GM12878 (cell line): ENCODE measurements at regions not wholly inside any gene's neighbourhood (a gene's known extent, or its start where the extent isn't known, plus 50 kb on each side); places are given as distances from the start of the nearest gene placed in this dataset.

Experiments used
- BRCA1 ChIP-seq: IDR thresholded peaks from 2 replicates; pipeline ENCODE4 v1.6.1; 2011; ENCODE audit warnings: low read depth, low read length, improper control_type of control experiment
- CTCF ChIP-seq, 3 experiments: IDR thresholded peaks in 2 of 3; conservative IDR thresholded peaks in 1 of 3; 2 replicates each; pipeline ENCODE4 v1.5.1; 2011; ENCODE audit warnings: low read depth in 3 of 3, low read length in 3 of 3, mild to moderate bottlenecking in 3 of 3, control low read depth in 2 of 3, moderate library complexity in 2 of 3, inconsistent platforms in 1 of 3, mixed read lengths in 1 of 3; ENCODE audit not compliant: control insufficient read depth in 2 of 3, insufficient read depth in 1 of 3; ENCODE audit errors: extremely low read depth in 1 of 3
- KDM1A ChIP-seq: fragments of 200-600 bp; sonication (generic); IDR thresholded peaks from 2 replicates; pipeline ENCODE4 v1.6.1; 2016; ENCODE audit warnings: borderline replicate concordance
- MTA2 ChIP-seq: fragments of 450-650 bp; IDR thresholded peaks from 2 replicates; pipeline ENCODE4 v1.6.1; 2016; ENCODE audit warnings: low read depth, mild to moderate bottlenecking, moderate library complexity
- MTA3 ChIP-seq: IDR thresholded peaks from 2 replicates; pipeline ENCODE4 v1.6.1; 2012; ENCODE audit warnings: low read length, inconsistent platforms, borderline replicate concordance
- NBN ChIP-seq: fragments of 450-650 bp; IDR thresholded peaks from 2 replicates; pipeline ENCODE4 v1.6.1; 2016
- NFIC ChIP-seq: IDR thresholded peaks from 2 replicates; pipeline ENCODE4 v1.6.1; 2012; ENCODE audit warnings: low read depth, mild to moderate bottlenecking, inconsistent platforms, low read length, moderate library complexity
- POLR2A ChIP-seq: IDR thresholded peaks from 2 replicates; pipeline ENCODE4 v1.6.1; 2011; ENCODE audit warnings: low read depth, mild to moderate bottlenecking, low read length
- RBBP5 ChIP-seq: fragments of 200-600 bp; sonication (generic); conservative IDR thresholded peaks from 2 replicates; pipeline ENCODE4 v1.6.1; 2016
- REST ChIP-seq: IDR thresholded peaks from 2 replicates; pipeline ENCODE4 v1.6.1; 2012; ENCODE audit warnings: mild to moderate bottlenecking, low read depth, low read length
- SMC3 ChIP-seq: IDR thresholded peaks from 2 replicates; pipeline ENCODE4 v1.6.1; 2011; ENCODE audit warnings: low read length, improper control_type of control experiment, borderline replicate concordance
- TARDBP ChIP-seq: IDR thresholded peaks from 2 replicates; pipeline ENCODE4 v1.6.1; 2016; ENCODE audit warnings: borderline replicate concordance
- USF1 ChIP-seq: IDR thresholded peaks from 2 replicates; pipeline ENCODE4 v1.6.1; 2011; ENCODE audit warnings: borderline replicate concordance, low read depth, mild to moderate bottlenecking, moderate library complexity, mixed read lengths, low read length; ENCODE audit not compliant: insufficient read depth; ENCODE audit errors: extremely low read length

GRCh38 chr4:32485956-32486355 lies 1765.8 kb downstream of the PCDH7 start:
- TF ChIP-seq POLR2A: no peak
- no peak for TF ChIP-seq USF1
- no peak for TF ChIP-seq CTCF (IDR thresholded peaks at IDR 0.05 in 2 of 3, conservative IDR thresholded peaks at IDR 0.05 in 1 of 3; ENCODE audit: control insufficient read depth in 2 of 3, extremely low read depth in 1 of 3, insufficient read depth in 1 of 3, low read depth in 3 of 3, low read length in 3 of 3)
- no peak for TF ChIP-seq MTA2
- no peak for TF ChIP-seq RBBP5
- no peak for TF ChIP-seq TARDBP
- TF ChIP-seq REST: no peak
- TF ChIP-seq NFIC: no peak
- TF ChIP-seq BRCA1: no peak
- no peak for TF ChIP-seq KDM1A
- no peak for TF ChIP-seq SMC3
- TF ChIP-seq MTA3: no peak
- TF ChIP-seq NBN: no peak
